CD4-positive, alpha-beta T cell treated with Interleukin-15 for 4 hours (primary cell): ENCODE measurements at regions not wholly inside any gene's neighbourhood (a gene's known extent, or its start where the extent isn't known, plus 50 kb on each side); places are given as distances from the start of the nearest gene placed in this dataset.
"Not testable (repeated sequence)": the region's sequence is repeated elsewhere in the genome, so short reads cannot be mapped to it uniquely, and the experiment has no call there.

Source experiments
- DNase-seq: peaks from one replicate; pipeline ENCODE4 v3.0.0-alpha.2; 2020; ENCODE audit warnings: low spot score

GRCh38 chr9:135173066-135173465 is 85.6 kb downstream of the OLFM1 start:
- DNase-seq: no peak

GRCh38 chr9:135174248-135174647 is 86.8 kb downstream of the OLFM1 start:
- no peak for DNase-seq

GRCh38 chr9:135174981-135175380 is 87.5 kb downstream of the OLFM1 start:
- no peak for DNase-seq

GRCh38 chr9:135176284-135176683 is 88.8 kb downstream of the OLFM1 start:
- no peak for DNase-seq

- DNase-seq: not testable (repeated sequence)
These were observed 90.1 kb downstream of the OLFM1 start for GRCh38 chr9:135177562-135177961.

- DNase-seq: no peak
These were observed 91.0 kb downstream of the OLFM1 start for GRCh38 chr9:135178498-135178897.

- DNase-seq: no peak
These were observed 91.6 kb downstream of the OLFM1 start for GRCh38 chr9:135179041-135179440.

- no peak for DNase-seq
These were observed 92.5 kb downstream of the OLFM1 start for GRCh38 chr9:135179976-135180375.

- DNase-seq: no peak
These were observed 93.1 kb downstream of the OLFM1 start for GRCh38 chr9:135180586-135180985.

GRCh38 chr9:135181336-135181735 is 93.9 kb downstream of the OLFM1 start:
- no peak for DNase-seq

- DNase-seq: not testable (repeated sequence)
These were observed 94.4 kb downstream of the OLFM1 start for GRCh38 chr9:135181841-135182240.

GRCh38 chr9:135183069-135183468 is 95.6 kb downstream of the OLFM1 start:
- DNase-seq: no peak

GRCh38 chr9:135183528-135184180 is 96.2 kb downstream of the OLFM1 start:
- no peak for DNase-seq

- DNase-seq: no peak
These were observed 96.9 kb downstream of the OLFM1 start for GRCh38 chr9:135184181-135185053.

GRCh38 chr9:135185060-135185459 is 97.6 kb downstream of the OLFM1 start:
- DNase-seq: no peak

- no peak for DNase-seq
These were observed 99.0 kb downstream of the OLFM1 start for GRCh38 chr9:135186248-135187164.

GRCh38 chr9:135187365-135187764 is 99.9 kb downstream of the OLFM1 start:
- no peak for DNase-seq

- DNase-seq: no peak
These were observed 101.2 kb downstream of the OLFM1 start for GRCh38 chr9:135188681-135189151.

GRCh38 chr9:135189497-135189896 is 102.0 kb downstream of the OLFM1 start:
- no peak for DNase-seq

GRCh38 chr9:135190789-135191577 is 103.5 kb downstream of the OLFM1 start:
- no peak for DNase-seq

- no peak for DNase-seq
These were observed 105.2 kb downstream of the OLFM1 start for GRCh38 chr9:135192686-135193085.
